GM12878 (cell line): ENCODE measurements at regions not wholly inside any gene's neighbourhood (a gene's known extent, or its start where the extent isn't known, plus 50 kb on each side); places are given as distances from the start of the nearest gene placed in this dataset.

Source experiments
- BCL3 ChIP-seq: IDR thresholded peaks from 2 replicates; pipeline ENCODE4 v1.6.1; 2011; ENCODE audit warnings: borderline replicate concordance, low read depth, mild to moderate bottlenecking, moderate library complexity, low read length; ENCODE audit not compliant: insufficient read depth, poor library complexity, severe bottlenecking
- BRCA1 ChIP-seq: IDR thresholded peaks from 2 replicates; pipeline ENCODE4 v1.6.1; 2011; ENCODE audit warnings: low read depth, low read length, improper control_type of control experiment
- CTCF ChIP-seq, 3 experiments: IDR thresholded peaks in 2 of 3; conservative IDR thresholded peaks in 1 of 3; 2 replicates each; pipeline ENCODE4 v1.5.1; 2011; ENCODE audit warnings: low read depth in 3 of 3, low read length in 3 of 3, mild to moderate bottlenecking in 3 of 3, control low read depth in 2 of 3, moderate library complexity in 2 of 3, inconsistent platforms in 1 of 3, mixed read lengths in 1 of 3; ENCODE audit not compliant: control insufficient read depth in 2 of 3, insufficient read depth in 1 of 3; ENCODE audit errors: extremely low read depth in 1 of 3
- ELK1 ChIP-seq: IDR thresholded peaks from 2 replicates; pipeline ENCODE4 v1.6.1; 2012; ENCODE audit warnings: low read depth, low read length, improper control_type of control experiment
- EZH2 ChIP-seq: IDR thresholded peaks from 2 replicates; pipeline ENCODE4 v1.6.1; 2012; ENCODE audit warnings: low read depth, mild to moderate bottlenecking, control low read depth, inconsistent platforms, low read length, borderline replicate concordance; ENCODE audit not compliant: control insufficient read depth
- PAX5 ChIP-seq: IDR thresholded peaks from 2 replicates; pipeline ENCODE4 v1.6.1; 2011; ENCODE audit warnings: low read depth, low read length, borderline replicate concordance
- ZNF592 ChIP-seq: fragments of 450-650 bp; IDR thresholded peaks from 2 replicates; pipeline ENCODE4 v1.6.1; 2017; ENCODE audit warnings: mild to moderate bottlenecking, moderate library complexity
- ZZZ3 ChIP-seq: IDR thresholded peaks from 2 replicates; pipeline ENCODE4 v1.6.1; 2011; ENCODE audit warnings: low read depth; ENCODE audit not compliant: control insufficient read depth, insufficient read length

- TF ChIP-seq PAX5 (no peak), ZZZ3 (no peak), ELK1 (no peak), BRCA1 (no peak), EZH2 (no peak), BCL3 (no peak), CTCF (IDR thresholded peaks at IDR 0.05 in 2 of 3, conservative IDR thresholded peaks at IDR 0.05 in 1 of 3; ENCODE audit: control insufficient read depth in 2 of 3, extremely low read depth in 1 of 3, insufficient read depth in 1 of 3, low read depth in 3 of 3, low read length in 3 of 3) (no peak), ZNF592 (no peak)
Observed at GRCh38 chr1:177873238-177873637, 96.6 kb downstream of the SEC16B start.
